HEK293T (cell line): ENCODE measurements at regions not wholly inside any gene's neighbourhood (a gene's known extent, or its start where the extent isn't known, plus 50 kb on each side); places are given as distances from the start of the nearest gene placed in this dataset.

ENCODE experiments used
- BHLHE40 ChIP-seq: fragments of 450-650 bp; IDR thresholded peaks from 2 replicates; pipeline ENCODE4 v1.6.1; 2016; ENCODE audit warnings: mild to moderate bottlenecking, moderate library complexity, borderline replicate concordance
- CTBP1 ChIP-seq: fragments of 450-650 bp; IDR thresholded peaks from 2 replicates; pipeline ENCODE4 v1.6.1; 2016; ENCODE audit warnings: borderline replicate concordance
- FOXA1 ChIP-seq: fragments of 450-650 bp; IDR thresholded peaks from 2 replicates; pipeline ENCODE4 v1.6.1; 2016; ENCODE audit warnings: mild to moderate bottlenecking
- FOXK2 ChIP-seq: fragments of 450-650 bp; IDR thresholded peaks from 2 replicates; pipeline ENCODE4 v1.6.1; 2016; ENCODE audit warnings: mild to moderate bottlenecking
- FOXM1 ChIP-seq: fragments of 450-650 bp; IDR thresholded peaks from 2 replicates; pipeline ENCODE4 v1.6.1; 2017; ENCODE audit warnings: mild to moderate bottlenecking, borderline replicate concordance
- HDGF ChIP-seq: fragments of 450-650 bp; IDR thresholded peaks from 2 replicates; pipeline ENCODE4 v1.6.1; 2017; ENCODE audit warnings: antibody characterized with exemption, borderline replicate concordance
- NFRKB ChIP-seq: fragments of 450-650 bp; IDR thresholded peaks from 2 replicates; pipeline ENCODE4 v1.6.1; 2016; ENCODE audit warnings: mild to moderate bottlenecking, moderate library complexity
- PKNOX1 ChIP-seq: fragments of 450-650 bp; IDR thresholded peaks from 2 replicates; pipeline ENCODE4 v1.6.1; 2016
- SP1 ChIP-seq: fragments of 450-650 bp; IDR thresholded peaks from 2 replicates; pipeline ENCODE4 v1.6.1; 2017
- SUZ12 ChIP-seq: fragments of 450-650 bp; IDR thresholded peaks from 2 replicates; pipeline ENCODE4 v1.6.1; 2016; ENCODE audit warnings: mild to moderate bottlenecking

GRCh38 chr15:95208988-95209387 lies 977.6 kb downstream of the MCTP2 start:
- TF ChIP-seq SP1 (no peak), FOXM1 (no peak), SUZ12 (no peak), HDGF (no peak), BHLHE40 (no peak), NFRKB (no peak), FOXA1 (no peak), CTBP1 (no peak), FOXK2 (no peak), PKNOX1 (no peak)
